OCI-LY7 (cell line): ENCODE measurements at regions not wholly inside any gene's neighbourhood (a gene's known extent, or its start where the extent isn't known, plus 50 kb on each side); places are given as distances from the start of the nearest gene placed in this dataset.

Experiments used
- EZH2phosphoT487 ChIP-seq: fragments of 200-600 bp; sonication (generic); IDR thresholded peaks from 2 replicates; pipeline ENCODE4 v1.6.1; 2018; ENCODE audit warnings: low read depth, borderline replicate concordance, mild to moderate bottlenecking, mixed run types, antibody characterized with exemption, low read length, moderate library complexity, mixed read lengths
- TF ChIP-seq, protein P1 (sequence below): fragments of 200-600 bp; sonication (generic); conservative IDR thresholded peaks from 2 replicates; pipeline ENCODE4 v1.5.1; 2014; ENCODE audit warnings: mild to moderate bottlenecking, antibody characterized with exemption, low read length, moderate library complexity, mixed read lengths

GRCh38 chr13:107458269-107458668 lies 757.1 kb downstream of the LIG4 start:
- TF ChIP-seq, protein P1, sequence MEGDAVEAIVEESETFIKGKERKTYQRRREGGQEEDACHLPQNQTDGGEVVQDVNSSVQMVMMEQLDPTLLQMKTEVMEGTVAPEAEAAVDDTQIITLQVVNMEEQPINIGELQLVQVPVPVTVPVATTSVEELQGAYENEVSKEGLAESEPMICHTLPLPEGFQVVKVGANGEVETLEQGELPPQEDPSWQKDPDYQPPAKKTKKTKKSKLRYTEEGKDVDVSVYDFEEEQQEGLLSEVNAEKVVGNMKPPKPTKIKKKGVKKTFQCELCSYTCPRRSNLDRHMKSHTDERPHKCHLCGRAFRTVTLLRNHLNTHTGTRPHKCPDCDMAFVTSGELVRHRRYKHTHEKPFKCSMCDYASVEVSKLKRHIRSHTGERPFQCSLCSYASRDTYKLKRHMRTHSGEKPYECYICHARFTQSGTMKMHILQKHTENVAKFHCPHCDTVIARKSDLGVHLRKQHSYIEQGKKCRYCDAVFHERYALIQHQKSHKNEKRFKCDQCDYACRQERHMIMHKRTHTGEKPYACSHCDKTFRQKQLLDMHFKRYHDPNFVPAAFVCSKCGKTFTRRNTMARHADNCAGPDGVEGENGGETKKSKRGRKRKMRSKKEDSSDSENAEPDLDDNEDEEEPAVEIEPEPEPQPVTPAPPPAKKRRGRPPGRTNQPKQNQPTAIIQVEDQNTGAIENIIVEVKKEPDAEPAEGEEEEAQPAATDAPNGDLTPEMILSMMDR = no peak
- no peak for TF ChIP-seq EZH2phosphoT487
